KOPT-K1 (cell line): ENCODE measurements at regions not wholly inside any gene's neighbourhood (a gene's known extent, or its start where the extent isn't known, plus 50 kb on each side); places are given as distances from the start of the nearest gene placed in this dataset.

Experiments used
- H3K27ac ChIP-seq: fragments of 200-600 bp; sonication (generic); 2 replicates; pipeline ENCODE4 v1.5.1; 2016; ENCODE audit warnings: antibody characterized with exemption, mild to moderate bottlenecking, low read depth, low read length; ENCODE audit not compliant: poor library complexity, severe bottlenecking
- H3K36me3 ChIP-seq: fragments of 200-600 bp; sonication (generic); 2 replicates; pipeline ENCODE4 v1.5.1; 2017; ENCODE audit warnings: antibody characterized with exemption, mild to moderate bottlenecking, low read length, moderate library complexity; ENCODE audit not compliant: insufficient read depth
- H3K9me3 ChIP-seq: fragments of 200-600 bp; sonication (generic); 2 replicates; pipeline ENCODE4 v1.5.1; 2017; ENCODE audit warnings: antibody characterized with exemption, low read length, mild to moderate bottlenecking; ENCODE audit not compliant: insufficient read depth, poor library complexity, severe bottlenecking

DNA sequence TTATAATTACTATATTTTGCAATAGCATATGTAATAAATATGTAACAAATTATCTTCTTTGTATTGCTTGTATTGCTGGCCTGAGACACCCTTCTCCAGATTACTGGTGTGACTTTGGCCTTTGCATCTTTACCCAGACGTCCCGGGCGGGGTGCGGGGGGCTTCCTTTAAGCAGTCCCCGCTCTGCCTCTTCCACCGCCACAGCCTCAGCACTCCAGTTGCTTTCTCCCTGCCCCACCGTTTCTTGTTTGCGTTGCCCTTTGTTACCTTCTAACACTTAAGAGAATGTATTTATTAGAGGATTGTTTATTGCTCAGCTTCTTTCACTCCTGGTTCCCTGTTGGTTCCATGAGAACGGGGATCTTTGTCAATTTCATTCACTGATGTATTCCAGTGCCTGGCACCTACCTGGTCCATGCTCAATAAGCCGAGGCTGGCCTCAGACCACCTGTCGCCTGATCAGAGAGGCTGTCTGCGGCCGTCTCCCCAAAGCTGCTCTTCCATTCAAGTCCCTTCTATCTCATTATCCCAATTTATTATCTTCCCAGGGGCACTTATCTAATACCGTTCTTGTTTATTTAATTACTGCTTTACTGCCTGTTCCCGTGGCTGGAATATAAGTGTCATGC is 100.5 kb upstream of the RFLNA start:
- H3K9me3 ChIP-seq = no peaks in the 10 kb centered on the region
- no peak overlapping the region for H3K27ac ChIP-seq
- H3K36me3 ChIP-seq = no peaks in the 10 kb centered on the region

GRCh38 chr12:124194893-124195566 is 99.9 kb upstream of the RFLNA start:
- Histone ChIP-seq H3K9me3 (no peaks in the 10 kb centered on the region), H3K27ac (no peak overlapping the region)

GRCh38 chr12:124195567-124195942 is 99.3 kb upstream of the RFLNA start:
- Histone ChIP-seq H3K36me3 (no peaks in the 10 kb centered on the region), H3K9me3 (no peaks in the 10 kb centered on the region)

More at GRCh38 chr12:124194893-124195566, 99.9 kb upstream of the RFLNA start:
- H3K36me3 ChIP-seq = no peaks in the 10 kb centered on the region

DNA sequence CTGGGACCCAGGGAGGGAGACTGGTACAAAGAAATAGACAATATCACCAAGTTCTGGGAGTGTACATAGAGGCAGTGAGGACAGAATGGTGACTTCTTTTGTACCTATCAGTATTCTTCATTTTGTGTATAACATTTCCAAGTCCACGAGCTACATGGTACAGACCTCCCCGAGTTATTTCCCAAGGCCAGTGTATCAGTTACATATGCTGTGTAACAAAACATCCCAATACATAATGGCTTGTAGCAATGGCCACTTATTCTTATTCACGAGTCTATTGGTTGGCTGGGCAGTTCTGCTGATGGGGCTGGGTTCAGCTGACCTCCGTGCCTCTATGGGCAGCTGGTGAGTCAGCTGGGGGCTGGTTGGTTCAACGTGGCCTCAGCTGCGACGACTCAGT is 98.7 kb upstream of the RFLNA start:
- Histone ChIP-seq H3K36me3 (no peaks in the 10 kb centered on the region), H3K27ac (no peak overlapping the region), H3K9me3 (peaks cover 2% of the 10 kb centered on the region)

More at GRCh38 chr12:124195567-124195942, 99.3 kb upstream of the RFLNA start:
- no peak overlapping the region for H3K27ac ChIP-seq

DNA sequence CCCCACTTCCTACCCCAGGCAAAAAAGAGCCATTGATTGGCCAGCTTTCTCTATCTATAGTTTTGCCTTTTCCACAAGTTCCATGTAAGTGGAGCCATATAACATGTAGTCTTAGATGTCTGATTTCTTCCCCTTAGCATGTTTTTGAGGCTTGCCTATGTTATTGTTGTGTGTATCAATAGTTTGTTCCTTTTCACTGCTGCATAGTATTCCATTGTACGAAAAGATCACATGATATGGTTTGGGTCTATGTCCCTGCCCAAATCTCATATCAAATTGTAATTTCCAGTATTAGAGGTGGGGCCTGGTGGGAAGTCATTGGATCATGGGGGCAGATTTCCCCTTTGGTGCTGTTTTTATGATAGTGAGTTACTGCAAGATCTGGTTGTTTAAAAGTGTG is 93.6 kb upstream of the RFLNA start:
- H3K9me3 ChIP-seq = peaks cover 6% of the 10 kb centered on the region
- H3K27ac ChIP-seq = no peak overlapping the region
- H3K36me3 ChIP-seq = no peaks in the 10 kb centered on the region

GRCh38 chr12:124203176-124203575 is 91.7 kb upstream of the RFLNA start:
- no peak overlapping the region for H3K27ac ChIP-seq
- H3K9me3 ChIP-seq = peaks cover 9% of the 10 kb centered on the region
- no peaks in the 10 kb centered on the region for H3K36me3 ChIP-seq

- Histone ChIP-seq H3K36me3 (no peaks in the 10 kb centered on the region), H3K9me3 (peaks cover 9% of the 10 kb centered on the region), H3K27ac (no peak overlapping the region)
Observed at GRCh38 chr12:124205405-124205804, 89.5 kb upstream of the RFLNA start.

- peaks cover 6% of the 10 kb centered on the region for H3K9me3 ChIP-seq
- no peaks in the 10 kb centered on the region for H3K36me3 ChIP-seq
- H3K27ac ChIP-seq = no peak overlapping the region
Observed at GRCh38 chr12:124207049-124207448, 87.8 kb upstream of the RFLNA start.

GRCh38 chr12:124207617-124208016 is 87.3 kb upstream of the RFLNA start:
- H3K9me3 ChIP-seq = peaks cover 6% of the 10 kb centered on the region
- no peaks in the 10 kb centered on the region for H3K36me3 ChIP-seq
- no peak overlapping the region for H3K27ac ChIP-seq

DNA sequence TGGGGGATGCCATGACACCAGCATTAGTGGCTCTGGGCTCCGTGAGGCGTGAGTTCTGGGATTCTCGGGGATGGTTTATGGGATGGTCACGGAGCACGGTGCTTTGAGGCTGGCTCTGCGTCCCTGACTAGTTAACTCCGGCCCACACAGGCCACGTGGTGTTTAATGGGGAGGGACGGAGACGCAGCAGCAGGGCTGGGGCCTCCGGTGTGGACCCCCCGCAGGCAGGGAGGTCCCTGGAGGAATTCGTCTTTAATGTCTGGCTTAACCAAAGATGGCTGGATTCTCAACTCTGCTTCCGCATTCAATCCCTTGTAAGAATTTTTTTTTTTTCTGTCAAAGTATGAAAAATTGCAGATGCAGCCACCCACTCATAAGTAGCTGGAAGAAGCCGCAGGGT is 86.4 kb upstream of the RFLNA start:
- Histone ChIP-seq H3K9me3 (peaks cover 6% of the 10 kb centered on the region), H3K36me3 (no peaks in the 10 kb centered on the region), H3K27ac (no peak overlapping the region)

DNA sequence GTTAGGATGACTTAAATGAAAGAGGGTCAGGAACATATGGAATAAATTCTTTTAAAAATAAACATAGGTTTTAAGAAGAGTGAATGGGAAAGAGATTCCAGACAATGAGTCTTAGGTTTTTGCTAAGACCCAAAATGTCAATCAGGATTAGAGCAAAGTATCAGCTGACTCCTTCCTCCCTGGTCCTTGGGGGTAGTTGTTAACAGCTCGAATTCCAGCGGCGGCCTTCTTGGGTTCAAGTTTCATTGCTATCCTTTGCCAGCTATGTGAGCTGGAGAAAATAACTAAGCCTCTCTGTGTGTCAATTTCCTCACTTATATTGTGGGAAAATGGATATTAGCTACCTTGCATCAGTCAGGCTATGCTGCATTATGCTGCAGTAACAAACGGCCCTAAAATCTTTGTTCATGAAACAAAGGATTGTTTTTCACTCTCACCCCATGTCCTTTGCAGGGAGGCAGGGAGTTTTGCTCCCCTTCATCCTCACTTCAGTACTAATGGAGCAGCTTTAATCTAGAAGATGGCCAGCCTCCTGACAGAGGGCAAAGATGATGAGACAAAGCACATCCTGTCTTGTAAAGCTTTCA is 83.8 kb upstream of the RFLNA start:
- Histone ChIP-seq H3K36me3 (no peaks in the 10 kb centered on the region), H3K27ac (no peak overlapping the region), H3K9me3 (peaks cover 12% of the 10 kb centered on the region)

DNA sequence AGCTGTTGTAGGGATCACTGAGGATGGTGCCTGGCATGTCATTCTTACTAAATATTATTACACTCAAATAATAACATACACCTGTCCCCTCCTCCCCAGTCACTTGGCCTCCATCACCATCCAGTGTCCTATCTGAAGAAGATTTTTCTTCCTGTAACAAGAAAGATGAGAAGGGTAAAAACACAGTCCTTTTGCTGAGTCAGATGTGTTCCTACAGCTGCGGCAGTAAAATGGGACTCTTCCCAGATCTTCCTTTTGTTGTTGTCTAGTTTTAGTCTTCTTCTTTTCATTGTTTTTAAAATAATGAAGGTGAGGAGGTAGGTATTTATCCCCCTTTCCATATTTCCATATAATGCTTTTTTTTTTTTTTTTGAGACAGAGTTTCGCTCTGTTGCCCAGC is 83.1 kb upstream of the RFLNA start:
- Histone ChIP-seq H3K36me3 (no peaks in the 10 kb centered on the region), H3K9me3 (peaks cover 9% of the 10 kb centered on the region), H3K27ac (no peak overlapping the region)

GRCh38 chr12:124213666-124214347 is 81.1 kb upstream of the RFLNA start:
- H3K9me3 ChIP-seq = peaks cover 9% of the 10 kb centered on the region
- no peaks in the 10 kb centered on the region for H3K36me3 ChIP-seq
- no peak overlapping the region for H3K27ac ChIP-seq

- Histone ChIP-seq H3K27ac (no peak overlapping the region), H3K36me3 (no peaks in the 10 kb centered on the region), H3K9me3 (peaks cover 9% of the 10 kb centered on the region)
Observed at GRCh38 chr12:124214574-124214973, 80.3 kb upstream of the RFLNA start.

GRCh38 chr12:124216966-124217365 is 77.9 kb upstream of the RFLNA start:
- H3K9me3 ChIP-seq = peaks cover 16% of the 10 kb centered on the region
- H3K36me3 ChIP-seq = no peaks in the 10 kb centered on the region
- no peak overlapping the region for H3K27ac ChIP-seq
